Renal cortical epithelial cell (primary cell): ENCODE measurements at regions not wholly inside any gene's neighbourhood (a gene's known extent, or its start where the extent isn't known, plus 50 kb on each side); places are given as distances from the start of the nearest gene placed in this dataset.

Source experiments
- DNase-seq: peaks from one replicate; pipeline ENCODE4 v3.0.0-alpha.2; 2011; ENCODE audit warnings: low read depth

DNA sequence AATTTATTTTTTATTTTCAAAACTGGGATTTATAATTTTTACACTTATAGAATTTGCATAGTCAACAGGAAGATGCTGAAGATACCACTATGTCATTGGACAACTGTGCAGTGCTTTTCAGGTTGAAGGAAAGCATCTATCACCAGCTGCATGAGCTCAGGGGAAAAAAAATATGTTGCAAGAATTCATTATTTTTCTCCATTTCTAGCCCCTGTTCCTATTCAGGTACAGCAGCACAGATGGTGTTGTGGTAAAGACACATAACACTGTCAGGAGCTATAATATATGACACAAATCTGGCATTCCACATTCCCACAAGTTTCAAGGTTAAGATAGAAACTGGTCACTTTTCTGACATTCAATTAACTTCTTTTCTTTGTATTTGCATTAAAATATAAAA, 1088.6 kb downstream of the MAT2B start:
- no peak for DNase-seq

DNA sequence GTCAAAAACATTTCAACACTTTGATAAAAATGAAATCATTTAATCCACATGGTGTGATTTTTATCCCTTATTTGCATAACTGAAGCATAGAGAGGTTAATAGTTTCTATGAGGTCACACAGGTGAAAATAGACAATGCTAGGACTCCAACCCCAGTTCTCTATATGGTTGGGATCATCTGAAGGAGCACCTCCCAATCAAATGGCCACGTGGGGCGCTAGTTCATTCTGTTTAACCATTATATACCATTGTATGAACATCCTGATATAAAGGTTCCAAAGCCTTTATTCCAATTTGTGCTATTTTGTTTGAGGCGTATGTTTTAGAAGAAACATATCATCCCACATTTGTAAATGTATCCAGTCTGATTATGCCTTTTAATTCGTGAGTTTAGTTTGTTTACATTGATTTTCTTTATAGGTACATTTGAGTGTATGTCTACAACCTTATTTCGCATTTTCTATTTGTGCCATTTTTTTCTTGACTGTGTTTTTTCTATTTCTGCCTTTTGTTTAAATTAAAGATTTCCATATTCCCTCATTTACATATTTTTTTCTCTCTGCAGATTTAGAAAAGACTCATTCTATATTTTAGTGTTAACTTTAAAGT, 1092.0 kb downstream of the MAT2B start:
- DNase-seq: no peak

DNA sequence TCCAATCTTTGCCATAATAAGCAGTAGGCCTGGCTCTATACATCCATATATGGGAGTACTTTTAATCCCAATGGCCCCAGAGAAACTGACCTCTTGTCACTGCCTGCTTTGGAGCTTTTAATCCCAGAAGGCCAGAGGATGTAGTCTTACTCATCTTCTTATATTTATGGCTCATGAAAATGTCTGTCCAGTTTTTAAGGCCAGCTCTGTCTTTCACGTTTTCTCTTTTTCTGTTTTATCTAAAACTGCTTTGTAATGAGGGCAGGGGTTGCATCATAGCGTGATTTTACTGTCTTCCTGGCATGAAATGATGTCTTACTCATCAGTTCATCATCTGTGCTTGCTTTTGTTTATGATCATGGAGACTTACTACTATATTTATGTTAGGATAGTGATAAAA, 1094.9 kb downstream of the MAT2B start:
- no peak for DNase-seq

- no peak for DNase-seq
These were observed 1095.6 kb downstream of the MAT2B start for GRCh38 chr5:164600929-164601535.

DNA sequence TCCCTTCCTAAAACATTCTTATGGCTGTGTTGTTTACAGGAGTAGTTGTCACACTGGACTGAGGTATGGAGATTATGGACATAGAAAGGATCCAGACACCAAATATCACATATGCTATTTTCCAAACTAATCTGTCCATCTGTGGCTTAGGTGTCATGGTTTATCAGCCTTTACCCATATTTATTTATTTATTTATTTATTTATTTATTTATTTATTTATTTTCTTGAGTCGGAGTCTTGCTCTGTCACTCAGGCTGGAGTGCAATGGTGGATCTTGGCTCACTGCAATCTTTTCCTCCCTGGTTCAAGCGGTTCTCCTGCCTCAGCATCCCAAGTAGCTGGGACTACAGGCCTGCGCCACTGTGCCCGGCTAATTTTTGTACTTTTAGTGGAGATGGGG, 1103.1 kb downstream of the MAT2B start:
- DNase-seq: no peak

- DNase-seq: no peak
These were observed 1105.0 kb downstream of the MAT2B start for GRCh38 chr5:164610374-164610773.

GRCh38 chr5:164614707-164615106, 1109.3 kb downstream of the MAT2B start:
- no peak for DNase-seq

DNA sequence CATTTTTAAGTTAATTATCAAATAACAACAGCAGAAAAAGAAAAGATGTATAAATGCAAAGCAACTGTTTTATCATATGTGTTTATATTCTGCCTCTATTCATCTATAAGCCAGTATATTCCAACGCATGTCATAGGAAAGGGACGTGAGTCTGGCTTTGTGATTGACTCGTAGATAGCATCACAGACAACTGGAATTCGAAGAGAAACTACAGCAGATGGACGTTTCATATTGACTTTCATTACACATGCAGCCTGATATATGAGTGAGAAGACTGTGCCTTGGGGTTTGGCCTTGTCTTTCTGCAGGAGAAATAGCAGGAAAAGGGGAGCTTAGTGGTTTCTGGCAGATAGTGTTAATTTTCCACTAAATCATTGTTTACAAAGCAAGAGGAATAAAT, 1111.9 kb downstream of the MAT2B start:
- no peak for DNase-seq

DNA sequence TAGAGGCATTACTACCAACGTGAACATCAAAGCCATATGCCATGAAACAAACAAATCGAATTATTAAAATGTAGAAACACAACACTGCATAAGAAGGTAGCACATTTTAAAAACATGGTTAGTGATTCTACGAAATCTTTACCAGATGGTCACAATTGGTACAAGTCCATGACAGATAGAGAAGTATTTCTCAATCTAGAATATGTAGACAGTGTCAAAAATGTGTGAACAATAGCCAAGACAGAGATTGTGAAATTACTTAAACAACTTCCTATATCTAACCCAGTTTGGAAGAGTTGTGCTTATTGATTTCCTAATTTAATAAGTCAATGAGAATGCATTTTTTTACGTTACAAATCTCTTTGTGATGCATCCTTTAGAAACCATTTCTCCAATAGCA, 1121.6 kb downstream of the MAT2B start:
- no peak for DNase-seq

DNA sequence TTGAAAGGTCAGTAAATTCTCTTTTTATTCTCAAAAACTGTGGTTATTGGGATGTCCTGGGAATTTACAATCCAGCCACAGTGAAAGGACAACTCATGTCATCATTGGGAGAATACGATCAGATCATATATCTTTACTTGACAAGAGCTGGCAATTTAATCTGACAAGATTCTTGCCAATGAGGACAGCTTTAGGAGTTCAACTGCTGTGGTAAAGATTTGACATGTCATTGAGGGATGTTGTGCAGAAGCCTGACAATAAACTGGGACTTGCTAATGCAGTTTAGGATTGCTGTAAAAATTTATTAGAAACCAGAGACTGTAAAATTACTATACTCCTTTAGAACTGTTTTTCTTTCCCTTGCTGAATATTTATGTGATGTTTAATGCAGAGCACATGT, 1131.0 kb downstream of the MAT2B start:
- no peak for DNase-seq

GRCh38 chr5:164637931-164638521, 1132.6 kb downstream of the MAT2B start:
- no peak for DNase-seq

DNA sequence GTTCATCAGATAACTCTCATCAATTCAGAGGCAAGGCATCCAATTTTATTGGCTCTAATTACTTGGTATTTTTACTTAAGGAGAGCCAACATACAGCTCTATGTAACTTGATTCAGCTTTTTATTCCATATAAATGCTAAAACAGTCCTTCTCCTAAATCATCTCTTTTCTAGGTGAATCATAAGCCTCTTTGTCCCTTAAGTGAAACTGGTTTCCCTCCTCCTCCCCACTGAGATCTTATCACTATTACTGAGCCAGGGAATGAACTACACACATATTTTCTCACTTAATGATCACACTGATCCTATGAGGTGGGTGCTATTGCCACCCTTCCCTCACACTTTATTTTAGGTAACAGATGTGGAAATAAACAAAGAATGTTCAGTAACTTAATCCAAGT, 1143.8 kb downstream of the MAT2B start:
- no peak for DNase-seq

DNA sequence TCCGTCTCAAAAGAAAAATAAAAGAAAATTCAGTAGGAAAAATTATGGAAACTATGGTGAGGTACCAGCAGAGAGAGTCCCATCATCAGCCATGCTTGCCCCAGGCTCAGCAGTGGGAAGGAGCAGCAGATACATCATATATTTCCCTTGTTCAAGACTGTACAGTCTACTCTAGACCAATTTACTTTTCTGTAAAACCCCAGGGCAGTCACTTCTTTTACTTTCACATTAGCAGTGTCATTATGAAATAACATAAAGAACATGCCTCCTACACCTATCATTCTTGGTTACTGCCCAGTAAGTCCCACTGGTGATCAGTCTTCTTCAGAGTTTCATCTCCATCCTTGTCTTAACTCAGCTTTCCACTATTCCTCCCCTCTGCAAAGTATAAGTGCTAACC, 1145.0 kb downstream of the MAT2B start:
- DNase-seq: no peak

- DNase-seq: no peak
These were observed 1146.3 kb downstream of the MAT2B start for GRCh38 chr5:164651546-164652275.

GRCh38 chr5:164652276-164652660, 1146.8 kb downstream of the MAT2B start:
- DNase-seq: no peak

- DNase-seq: no peak
These were observed 1158.0 kb downstream of the MAT2B start for GRCh38 chr5:164663198-164663989.

DNA sequence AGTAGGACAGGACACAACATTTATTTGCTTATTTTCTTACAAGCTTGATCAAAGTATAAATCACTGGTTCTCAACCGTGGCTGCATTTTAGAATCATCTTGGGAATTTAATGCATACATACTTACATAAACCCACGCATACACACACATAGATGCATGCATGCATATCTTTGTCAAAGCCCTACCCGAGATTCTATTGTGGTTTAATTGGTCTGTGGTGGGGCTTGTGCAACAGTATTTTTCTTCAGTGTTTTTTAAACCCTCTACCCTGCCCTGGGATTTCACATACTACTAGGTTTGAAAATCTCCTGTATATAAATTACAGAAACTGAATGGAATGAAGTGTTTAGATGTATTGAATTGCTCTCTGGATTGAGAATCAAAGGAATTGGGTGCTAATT, 1166.2 kb downstream of the MAT2B start:
- DNase-seq: no peak

DNA sequence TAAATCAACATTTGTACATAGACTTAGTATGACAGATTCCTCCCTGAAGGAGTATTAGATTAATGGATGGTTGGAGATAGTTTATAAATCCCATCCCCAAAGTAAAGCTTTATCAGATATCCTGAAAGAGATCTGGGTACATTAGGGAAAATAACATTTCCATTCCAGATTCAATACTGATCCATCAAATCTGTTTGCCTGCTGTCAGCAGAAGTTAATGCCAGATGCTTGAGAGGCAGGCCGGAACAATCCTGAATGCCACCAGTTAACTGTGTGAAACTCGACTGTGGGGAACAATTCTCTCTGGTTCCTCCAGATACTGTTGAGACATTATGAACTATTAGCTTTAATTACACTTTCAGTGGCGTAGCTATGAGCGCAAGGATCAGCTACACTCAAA, 1166.8 kb downstream of the MAT2B start:
- DNase-seq: no peak

DNA sequence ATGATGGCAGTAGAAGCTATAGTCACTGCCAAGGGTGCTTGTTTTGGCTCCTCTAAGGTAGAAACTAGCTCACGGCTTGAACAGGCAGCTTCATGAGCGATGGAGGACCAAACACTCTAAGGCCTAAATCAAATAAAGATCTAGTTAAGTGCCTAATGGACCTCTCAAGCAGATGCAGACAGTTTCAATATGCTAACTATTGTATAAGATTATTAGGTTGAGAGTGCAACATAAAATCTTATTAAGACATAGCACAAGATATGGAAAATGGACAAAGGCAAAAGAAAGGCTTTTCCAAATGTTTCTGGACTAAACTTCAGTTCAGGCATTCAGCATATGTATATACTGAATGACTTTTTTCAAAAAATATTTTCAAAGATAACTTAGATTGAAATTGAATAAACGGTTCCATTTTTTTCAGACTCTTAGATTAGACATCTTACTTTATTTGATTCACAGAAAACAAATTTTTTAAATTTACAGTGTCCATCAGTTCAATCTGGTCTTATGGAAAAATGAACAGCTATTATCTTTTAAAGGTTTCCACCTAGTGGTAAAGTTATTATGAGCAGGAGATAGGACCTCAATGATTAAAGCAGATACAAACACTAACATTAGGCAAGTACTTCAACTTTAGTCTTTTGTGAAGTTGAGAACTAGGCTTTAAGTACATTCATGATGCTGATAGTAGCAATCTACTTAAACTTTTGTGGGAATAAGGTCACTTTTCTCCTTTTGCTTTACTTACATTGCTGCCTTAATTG, 1167.7 kb downstream of the MAT2B start:
- DNase-seq: peak; percentile 8

GRCh38 chr5:164679461-164679860, 1174.0 kb downstream of the MAT2B start:
- no peak for DNase-seq

DNA sequence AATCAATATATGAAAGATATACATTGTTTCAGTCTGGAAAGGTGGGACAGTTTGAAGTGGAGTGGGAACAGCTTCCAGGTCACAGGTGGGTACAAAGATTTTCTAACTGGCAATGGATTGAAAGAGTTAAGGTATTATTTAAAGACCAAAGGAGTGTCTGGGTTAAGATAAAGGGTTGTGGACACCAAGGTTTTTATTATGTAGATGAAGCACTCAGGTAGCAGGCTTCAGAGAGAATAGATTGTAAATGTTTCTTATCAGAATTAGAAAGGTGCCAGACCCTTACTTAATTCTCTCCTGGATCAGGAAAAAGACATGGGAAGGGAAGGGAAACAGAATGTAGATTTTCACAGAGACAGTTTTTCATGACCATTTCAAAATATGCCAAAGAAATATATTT, 1174.8 kb downstream of the MAT2B start:
- no peak for DNase-seq
